H9 (cell line): ENCODE measurements at regions not wholly inside any gene's neighbourhood (a gene's known extent, or its start where the extent isn't known, plus 50 kb on each side); places are given as distances from the start of the nearest gene placed in this dataset.

Experiments used
- DNase-seq: peaks from one replicate; pipeline ENCODE4 v3.0.0-alpha.2; 2017
- H2AFZ ChIP-seq: one replicate; pipeline ENCODE4 v1.6.1; 2013; ENCODE audit warnings: mild to moderate bottlenecking, low read length, control low read depth, moderate library complexity
- H2AK5ac ChIP-seq: 2 replicates; pipeline ENCODE4 v1.6.1; 2013; ENCODE audit warnings: low read length, control low read depth, mixed read lengths; ENCODE audit not compliant: insufficient read length
- H2BK120ac ChIP-seq: one replicate; pipeline ENCODE4 v1.6.1; 2013; ENCODE audit warnings: low read depth, mild to moderate bottlenecking, low read length, control low read depth, inconsistent platforms; ENCODE audit not compliant: poor library complexity, severe bottlenecking
- H2BK12ac ChIP-seq: 2 replicates; pipeline ENCODE4 v1.6.1; 2013; ENCODE audit warnings: low read length, control low read depth, mixed read lengths, low read depth; ENCODE audit not compliant: insufficient read length
- H2BK15ac ChIP-seq: 2 replicates; pipeline ENCODE4 v1.6.1; 2013; ENCODE audit warnings: low read depth, low read length, control low read depth
- H2BK20ac ChIP-seq: one replicate; pipeline ENCODE4 v1.6.1; 2013; ENCODE audit warnings: low read depth, mild to moderate bottlenecking, low read length, control low read depth, inconsistent platforms; ENCODE audit not compliant: poor library complexity, severe bottlenecking
- H2BK5ac ChIP-seq: 2 replicates; pipeline ENCODE4 v1.6.1; 2013; ENCODE audit warnings: low read length, control low read depth, mixed read lengths; ENCODE audit not compliant: insufficient read length
- H3K14ac ChIP-seq: 2 replicates; pipeline ENCODE4 v1.6.1; 2013; ENCODE audit warnings: low read length, control low read depth; ENCODE audit not compliant: insufficient read depth
- H3K18ac ChIP-seq: 2 replicates; pipeline ENCODE4 v1.6.1; 2013; ENCODE audit warnings: low read depth, mild to moderate bottlenecking, mixed read lengths, low read length, control low read depth; ENCODE audit not compliant: insufficient read length
- H3K23ac ChIP-seq: 2 replicates; pipeline ENCODE4 v1.6.1; 2013; ENCODE audit warnings: low read length, control low read depth, mixed read lengths, low read depth; ENCODE audit not compliant: insufficient read length
- H3K23me2 ChIP-seq: 2 replicates; pipeline ENCODE4 v1.6.1; 2013; ENCODE audit warnings: low read depth, mild to moderate bottlenecking, mixed read lengths, low read length, control low read depth; ENCODE audit not compliant: insufficient read length, poor library complexity, severe bottlenecking
- H3K27ac ChIP-seq: 2 replicates; pipeline ENCODE4 v1.5.1; 2013; ENCODE audit warnings: low read length, control low read depth, mixed read lengths, low read depth; ENCODE audit not compliant: insufficient read length
- H3K27me3 ChIP-seq: 2 replicates; pipeline ENCODE4 v1.6.1; 2013; ENCODE audit warnings: low read length, control low read depth, inconsistent platforms; ENCODE audit not compliant: insufficient read depth
- H3K4ac ChIP-seq: 2 replicates; pipeline ENCODE4 v1.6.1; 2013; ENCODE audit warnings: low read depth, mild to moderate bottlenecking, control low read depth, inconsistent platforms, low read length, moderate library complexity
- H3K4me1 ChIP-seq: 2 replicates; pipeline ENCODE4 v1.6.1; 2013; ENCODE audit warnings: low read length, control low read depth, inconsistent platforms; ENCODE audit not compliant: insufficient read depth
- H3K4me2 ChIP-seq: 2 replicates; pipeline ENCODE4 v1.6.1; 2013; ENCODE audit warnings: low read length, control low read depth, mixed read lengths; ENCODE audit not compliant: insufficient read length, insufficient read depth
- H3K56ac ChIP-seq: 2 replicates; pipeline ENCODE4 v1.6.1; 2013; ENCODE audit warnings: low read depth, mild to moderate bottlenecking, mixed read lengths, low read length, control low read depth; ENCODE audit not compliant: insufficient read length
- H3K79me1 ChIP-seq: 2 replicates; pipeline ENCODE4 v1.6.1; 2013; ENCODE audit warnings: low read depth, mild to moderate bottlenecking, moderate library complexity, low read length, control low read depth, inconsistent platforms; ENCODE audit not compliant: insufficient read depth, poor library complexity, severe bottlenecking
- H3K79me2 ChIP-seq: 2 replicates; pipeline ENCODE4 v1.6.1; 2013; ENCODE audit warnings: low read length, control low read depth, inconsistent platforms; ENCODE audit not compliant: insufficient read depth
- H3K9ac ChIP-seq: 2 replicates; pipeline ENCODE4 v1.6.1; 2013; ENCODE audit warnings: low read length, control low read depth, mixed read lengths; ENCODE audit not compliant: insufficient read length; ENCODE audit errors: extremely low read depth
- H3K9me3 ChIP-seq: one replicate; pipeline ENCODE4 v1.6.1; 2013; ENCODE audit warnings: low read depth, low read length, inconsistent platforms; ENCODE audit not compliant: control insufficient read depth
- H3T11ph ChIP-seq: one replicate; pipeline ENCODE4 v1.6.1; 2013; ENCODE audit warnings: mild to moderate bottlenecking, low read length, control low read depth, inconsistent platforms
- H4K20me1 ChIP-seq: one replicate; pipeline ENCODE4 v1.6.1; 2013; ENCODE audit not compliant: control insufficient read depth, insufficient read length, insufficient read depth
- H4K5ac ChIP-seq: 2 replicates; pipeline ENCODE4 v1.6.1; 2013; ENCODE audit warnings: low read depth, mild to moderate bottlenecking, mixed read lengths, low read length, control low read depth; ENCODE audit not compliant: insufficient read length
- H4K8ac ChIP-seq: replicated peaks from 2 replicates; pipeline ENCODE4 v1.6.1; 2013; ENCODE audit warnings: low read length, control low read depth, mixed read lengths, low read depth; ENCODE audit not compliant: insufficient read length
- H4K91ac ChIP-seq: 2 replicates; pipeline ENCODE4 v1.6.1; 2013; ENCODE audit warnings: low read depth, mild to moderate bottlenecking, moderate library complexity, mixed read lengths, low read length, control low read depth; ENCODE audit not compliant: insufficient read length
- H3K27ac Mint-ChIP-seq, 3 experiments: 2 replicates in 2 of 3; 3 replicates in 1 of 3; pipeline ENCODE4 v1.8.0; 2020 to 2021; ENCODE audit warnings: mixed read lengths in 3 of 3, mild to moderate bottlenecking in 1 of 3, moderate library complexity in 1 of 3
- H3K27me3 Mint-ChIP-seq: 2 replicates; pipeline ENCODE4 v1.8.0; 2021; ENCODE audit warnings: low read depth, mild to moderate bottlenecking, moderate library complexity, mixed read lengths
- H3K36me3 Mint-ChIP-seq, 3 experiments: 2 replicates in 2 of 3; 3 replicates in 1 of 3; pipeline ENCODE4 v1.8.0; 2020 to 2021; ENCODE audit warnings: low read depth in 3 of 3, mixed read lengths in 3 of 3; ENCODE audit not compliant: insufficient read depth in 1 of 3
- H3K4me1 Mint-ChIP-seq, 2 experiments: 2 replicates each; pipeline ENCODE4 v1.8.0; 2020; ENCODE audit warnings: mixed read lengths in 2 of 2
- H3K4me3 Mint-ChIP-seq, 2 experiments: 2 replicates in 1 of 2; 3 replicates in 1 of 2; pipeline ENCODE4 v1.8.0; 2020 to 2021; ENCODE audit warnings: mild to moderate bottlenecking in 2 of 2, mixed read lengths in 2 of 2, moderate library complexity in 1 of 2
- H3K9me3 Mint-ChIP-seq, 2 experiments: 2 replicates in 1 of 2; 3 replicates in 1 of 2; pipeline ENCODE4 v1.8.0; 2020; ENCODE audit warnings: mild to moderate bottlenecking in 2 of 2, mixed read lengths in 2 of 2, moderate library complexity in 1 of 2
- CTCF ChIP-seq: fragments of 200-600 bp; sonication (generic); conservative IDR thresholded peaks from 3 replicates; pipeline ENCODE4 v1.8.0; 2021; ENCODE audit warnings: antibody characterized with exemption, mild to moderate bottlenecking
- WGBS: extraction: QIAGEN DNeasy Blood & Tissue Kit; methylation state at CpG from one replicate; pipeline ENCODE4 v1.1.7; 2013; ENCODE audit warnings: missing lambda C conversion rate, low lambda C conversion rate, mixed read lengths; ENCODE audit not compliant: insufficient read length; ENCODE audit errors: extremely low coverage; 5-methylcytosine and 5-hydroxymethylcytosine counted together

- Histone ChIP-seq H3K27me3 (peaks cover 13% of the 10 kb centered on the region; the same call in 1 of the 2 replicates), H3K4ac (no peak overlapping the region), H3K18ac (no peak overlapping the region), H2AFZ (no peak overlapping the region), H2BK20ac (no peak overlapping the region), H3K4me2 (no peak overlapping the region), H4K20me1 (no peaks in the 10 kb centered on the region), H2BK15ac (no peak overlapping the region), H3K56ac (no peak overlapping the region), H3K79me1 (no peaks in the 10 kb centered on the region), H3K4me1 (no peaks in the 10 kb centered on the region), H3K14ac (no peak overlapping the region), H3K9ac (no peak overlapping the region), H2BK12ac (no peak overlapping the region), H3K23ac (no peak overlapping the region), H3K9me3 (no peaks in the 10 kb centered on the region), H4K8ac (no peak overlapping the region), H2BK5ac (no peak overlapping the region), H4K91ac (no peak overlapping the region), H3K23me2 (no peaks in the 10 kb centered on the region), H3T11ph (no peak overlapping the region), H3K79me2 (no peaks in the 10 kb centered on the region), H3K27ac (no peak overlapping the region), H2AK5ac (no peak overlapping the region), H2BK120ac (no peak overlapping the region), H4K5ac (no peak overlapping the region)
- H3K4me1 Mint-ChIP-seq: no peaks in the 10 kb centered on the region
- TF ChIP-seq CTCF: no peak
- H3K36me3 Mint-ChIP-seq: peaks cover 2 to 10% (median 3%) of the 10 kb centered on the region in 3 experiments; a peak in 5 of 7 replicates
- WGBS: no CpG with 5 or more reads among the region's 4 CpGs
- peaks cover 100% of the 10 kb centered on the region for H3K27me3 Mint-ChIP-seq
- H3K9me3 Mint-ChIP-seq: peaks cover 16 to 19% of the 10 kb centered on the region in 2 experiments
- DNase-seq: no peak
- no peak overlapping the region for H3K27ac Mint-ChIP-seq
- H3K4me3 Mint-ChIP-seq: no peak overlapping the region
Observed at GRCh38 chr13:112003396-112003795, 63.6 kb upstream of the SOX1 start.
